Suppressor macrophage (primary cell): ENCODE measurements at regions not wholly inside any gene's neighbourhood (a gene's known extent, or its start where the extent isn't known, plus 50 kb on each side); places are given as distances from the start of the nearest gene placed in this dataset.
A peak's percentile ranks its signal among the peaks of the same experiment; 100 is the strongest.
"Not testable (repeated sequence)": the region's sequence is repeated elsewhere in the genome, so short reads cannot be mapped to it uniquely, and the experiment has no call there.

Source experiments
- DNase-seq, 4 experiments: peaks; one replicate each; pipeline ENCODE4 v3.0.0-alpha.2; 2020 to 2022

- DNase-seq: not testable (repeated sequence)
Measured at GRCh38 chr17:6373599-6373998, 61.3 kb downstream of the AIPL1 start.

DNA sequence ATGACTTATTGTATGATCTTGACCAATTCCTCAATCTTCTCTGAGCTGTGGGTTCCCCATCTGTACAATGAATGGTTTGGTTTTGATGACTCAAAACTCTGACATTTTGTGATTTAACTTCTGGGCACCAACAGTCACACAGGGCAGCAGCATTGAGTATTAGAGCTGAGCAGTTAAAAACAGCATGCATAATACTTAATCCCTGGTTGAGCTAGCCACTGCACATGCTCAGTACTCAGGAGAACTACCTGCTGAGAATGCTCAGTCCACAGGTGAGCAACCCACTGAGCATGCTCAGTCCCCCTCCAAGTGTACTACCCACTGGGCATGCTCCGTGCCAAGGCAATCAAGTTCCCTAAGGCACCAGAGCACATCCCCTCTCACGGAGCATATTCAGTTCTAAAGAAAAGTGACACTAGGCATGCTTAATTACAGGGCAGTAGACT, 68.7 kb downstream of the AIPL1 start:
- no peak for DNase-seq

DNA sequence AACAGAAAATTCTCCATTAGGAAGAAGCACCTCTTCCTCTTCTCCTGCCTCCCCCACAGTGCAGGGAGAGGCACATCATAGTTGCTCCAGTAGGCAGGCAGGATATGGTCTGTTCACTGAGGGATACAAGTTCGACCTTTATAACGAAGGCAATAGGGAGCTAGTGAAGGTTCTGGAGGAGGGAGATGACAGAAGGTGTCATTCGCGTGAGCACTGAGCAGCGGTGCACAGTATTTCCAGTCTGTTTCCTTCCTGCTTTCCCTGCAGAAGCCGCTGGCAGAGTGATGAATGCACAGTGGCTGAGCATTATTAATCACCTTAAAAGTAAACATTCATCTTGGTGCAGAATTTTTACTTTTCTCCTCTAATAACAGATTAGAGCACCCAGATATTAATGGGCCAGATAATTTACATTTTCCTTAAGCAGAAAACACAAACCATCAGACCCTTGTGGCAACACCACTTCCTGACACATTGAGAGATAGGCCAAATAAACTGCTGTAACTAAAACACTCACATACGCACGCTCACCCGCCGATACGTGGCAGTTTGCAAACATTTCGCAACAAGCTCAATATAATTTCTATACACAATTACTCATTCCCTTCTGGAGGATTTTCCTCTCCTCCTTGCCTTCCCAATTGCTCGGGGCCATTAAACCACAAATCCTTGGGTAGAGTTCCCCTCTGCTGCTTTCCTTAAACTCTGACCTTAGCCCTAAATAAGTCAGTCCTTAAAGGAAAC, 69.5 kb downstream of the AIPL1 start:
- DNase-seq: no peak

DNA sequence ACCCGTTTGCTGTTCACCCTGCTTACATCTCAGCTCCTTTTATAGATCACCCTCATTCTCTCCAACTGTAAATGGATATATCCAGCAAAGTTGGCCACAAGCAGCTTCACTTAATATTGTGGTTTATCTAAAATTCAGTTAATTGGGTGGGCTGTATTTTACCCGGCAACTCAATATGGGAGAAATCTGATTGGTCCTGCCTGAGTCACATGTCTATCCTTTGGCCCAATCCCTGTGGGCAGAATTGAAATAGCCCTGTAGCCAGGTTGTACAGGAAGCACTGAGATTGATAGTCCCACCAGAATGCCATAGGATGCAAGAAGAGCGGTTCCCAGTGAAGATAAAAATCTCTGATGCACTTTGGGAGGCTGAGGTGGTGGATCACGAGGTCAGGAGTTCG, 73.2 kb downstream of the AIPL1 start:
- DNase-seq: peak in 1 of 4 experiments; percentile 5

DNA sequence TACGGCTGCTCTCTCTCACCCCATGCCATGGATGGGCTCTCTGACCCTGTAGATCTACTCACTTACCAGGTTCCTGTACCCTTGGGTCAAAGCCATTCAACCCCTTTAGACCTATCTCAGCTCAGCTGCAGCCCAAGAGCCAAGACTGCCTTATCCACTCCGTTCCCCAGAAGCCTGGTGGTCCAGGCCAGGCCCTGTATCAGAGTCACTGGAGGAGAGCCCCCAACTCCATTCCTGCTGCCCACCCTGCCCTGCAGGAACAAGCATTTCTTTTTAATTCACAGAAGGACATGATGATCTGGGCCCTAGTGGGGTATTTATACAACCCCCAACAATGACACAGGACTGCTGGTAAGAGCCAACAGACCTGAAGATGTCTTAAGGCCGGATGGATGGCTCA, 76.8 kb downstream of the AIPL1 start:
- DNase-seq: no peak

- no peak for DNase-seq
Measured at GRCh38 chr17:6356562-6356961, 78.4 kb downstream of the AIPL1 start.

- DNase-seq: no peak
Measured at GRCh38 chr17:6355196-6355595, 79.7 kb downstream of the AIPL1 start.

DNA sequence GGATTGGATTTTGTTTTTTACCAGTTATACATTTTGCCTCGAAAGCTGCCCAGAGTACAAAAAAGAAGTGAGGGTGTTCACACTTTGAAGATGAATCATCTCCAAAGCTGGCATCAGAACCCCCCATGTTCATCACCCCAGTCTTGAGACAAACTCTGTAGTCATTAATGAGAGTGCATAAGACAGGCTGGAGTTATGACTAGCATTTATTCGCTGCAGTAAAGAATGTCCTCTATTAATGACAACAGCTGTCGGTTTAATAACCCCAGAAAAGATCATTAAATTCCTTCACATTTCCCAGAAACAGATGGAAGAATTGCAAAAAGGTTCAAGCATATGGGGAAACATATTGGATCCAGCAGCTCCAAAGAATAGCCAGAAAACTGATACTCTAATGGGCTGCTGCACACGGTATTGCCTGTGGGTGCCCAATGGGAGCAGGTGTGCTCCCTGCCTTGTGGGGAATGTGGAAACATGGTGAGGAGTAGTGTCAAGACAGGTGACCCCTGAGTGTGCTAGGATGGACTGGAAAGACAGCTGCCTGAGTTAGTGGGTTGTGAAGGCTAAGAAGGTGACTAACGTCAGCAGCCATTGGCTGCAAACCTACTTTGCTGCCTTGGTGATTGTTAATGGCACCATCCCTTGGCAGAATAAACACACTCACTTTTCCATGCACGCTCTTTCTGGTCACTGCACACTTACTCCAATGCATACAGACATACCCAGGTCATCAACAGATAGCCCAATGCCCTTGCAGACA, 81.9 kb downstream of the AIPL1 start:
- DNase-seq: no peak

DNA sequence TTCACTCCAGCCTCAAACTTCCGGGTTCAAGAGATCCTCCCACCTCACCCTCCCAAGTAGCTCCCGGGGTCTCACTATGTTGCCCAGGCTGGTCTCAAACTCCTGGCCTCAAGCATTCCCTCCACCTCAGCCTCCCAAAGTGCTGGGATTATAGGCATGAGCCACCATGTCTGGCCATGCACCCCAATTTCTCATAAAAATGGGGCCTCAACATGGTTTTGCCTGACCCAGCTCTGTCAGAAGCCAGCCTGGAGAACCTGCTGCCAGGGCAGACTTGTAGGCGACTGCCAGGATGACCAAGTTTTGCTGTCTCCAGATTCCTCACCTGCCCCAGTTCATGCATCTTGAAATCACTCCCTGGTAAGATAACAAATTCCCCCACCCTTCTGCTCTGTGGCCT, 82.9 kb downstream of the AIPL1 start:
- no peak for DNase-seq

DNA sequence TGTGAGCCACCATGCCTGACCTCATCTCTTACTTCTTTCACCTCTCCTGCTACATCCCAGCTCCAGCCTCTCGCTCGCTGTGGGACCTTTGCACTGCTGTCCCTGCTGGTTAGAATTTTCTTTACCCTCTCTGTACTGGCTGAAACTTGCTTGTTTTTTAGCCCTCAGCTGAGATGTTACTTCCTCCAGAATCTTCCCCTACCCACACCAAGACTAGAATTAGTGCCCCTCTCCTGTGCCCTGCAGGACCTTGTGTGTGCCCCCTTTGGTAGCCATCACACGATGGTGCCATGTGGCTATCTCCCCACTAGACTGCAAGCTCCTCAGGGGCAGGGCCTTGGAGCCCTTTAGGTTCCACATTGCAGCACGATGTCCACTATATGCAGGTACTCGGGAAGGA, 84.1 kb downstream of the AIPL1 start:
- DNase-seq: no peak

GRCh38 chr17:6348891-6349290, 86.0 kb downstream of the AIPL1 start:
- no peak for DNase-seq

DNA sequence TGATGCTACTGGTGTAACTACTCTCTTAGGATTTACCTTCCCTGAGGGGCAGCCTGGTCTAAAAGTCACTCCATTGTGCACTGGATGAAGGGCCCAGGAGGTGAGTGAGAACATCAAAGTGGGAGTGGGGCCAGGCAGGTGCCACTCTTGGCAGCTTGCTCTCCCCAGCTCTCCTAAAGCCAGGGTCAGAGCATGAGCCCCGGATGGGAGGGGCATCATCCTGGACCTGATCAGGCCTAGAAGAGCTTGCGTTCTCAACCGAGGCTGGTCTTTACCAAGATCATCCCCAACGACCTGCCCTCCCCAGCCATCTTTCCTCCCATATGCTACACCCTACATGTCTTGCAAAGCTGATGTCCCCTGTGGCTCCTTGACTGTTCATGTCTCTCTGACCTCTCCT, 87.1 kb downstream of the AIPL1 start:
- no peak for DNase-seq

GRCh38 chr17:6346986-6347385, 87.9 kb downstream of the AIPL1 start:
- DNase-seq: no peak

GRCh38 chr17:6346156-6346786, 88.7 kb downstream of the AIPL1 start:
- no peak for DNase-seq

GRCh38 chr17:6343736-6344135, 91.2 kb downstream of the AIPL1 start:
- DNase-seq: no peak

- no peak for DNase-seq
Measured at GRCh38 chr17:6343191-6343590, 91.7 kb downstream of the AIPL1 start.

GRCh38 chr17:6340708-6341107, 94.2 kb downstream of the AIPL1 start:
- DNase-seq: no peak

DNA sequence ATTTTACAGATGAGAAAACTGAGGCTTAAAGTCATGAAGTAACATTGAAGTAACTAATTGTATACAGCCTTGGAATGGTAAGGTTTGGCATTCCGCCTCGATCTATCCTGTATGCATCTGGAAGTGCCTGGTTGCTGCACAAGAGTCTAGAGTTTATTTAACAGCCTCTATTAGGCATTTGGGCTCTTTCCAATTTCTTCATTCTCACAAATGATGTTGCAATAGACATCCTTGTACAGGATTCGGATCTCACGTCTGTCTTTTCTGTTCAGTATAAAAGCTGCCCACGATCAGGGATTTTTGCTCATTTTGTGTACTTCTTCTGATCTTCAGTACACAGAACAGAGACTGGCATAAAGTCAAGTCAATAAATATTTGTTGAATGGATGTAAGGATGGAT, 100.5 kb downstream of the AIPL1 start:
- no peak for DNase-seq

- DNase-seq: no peak
Measured at GRCh38 chr17:6330936-6331335, 104.0 kb downstream of the AIPL1 start.

GRCh38 chr17:6328279-6328678, 106.6 kb downstream of the AIPL1 start:
- DNase-seq: no peak

DNA sequence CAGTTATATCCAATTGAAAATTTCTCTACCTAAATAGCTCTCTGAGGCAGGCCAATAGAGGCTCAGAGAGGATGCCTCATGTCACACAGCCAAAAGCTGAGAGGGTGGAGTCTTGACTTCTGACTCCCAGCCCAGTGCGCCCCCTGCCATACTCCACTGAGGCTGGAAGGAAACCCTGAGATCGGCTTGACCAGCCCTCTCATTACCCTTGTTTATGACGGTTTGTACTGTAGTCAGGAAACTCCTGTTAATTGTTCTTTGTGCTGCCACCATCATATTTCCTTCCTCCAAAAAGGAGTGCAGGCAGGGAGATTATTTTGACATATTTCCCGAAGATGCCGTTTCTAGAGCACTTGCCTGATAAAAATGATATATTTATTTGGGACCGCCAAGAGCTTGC, 107.9 kb downstream of the AIPL1 start:
- no peak for DNase-seq

DNA sequence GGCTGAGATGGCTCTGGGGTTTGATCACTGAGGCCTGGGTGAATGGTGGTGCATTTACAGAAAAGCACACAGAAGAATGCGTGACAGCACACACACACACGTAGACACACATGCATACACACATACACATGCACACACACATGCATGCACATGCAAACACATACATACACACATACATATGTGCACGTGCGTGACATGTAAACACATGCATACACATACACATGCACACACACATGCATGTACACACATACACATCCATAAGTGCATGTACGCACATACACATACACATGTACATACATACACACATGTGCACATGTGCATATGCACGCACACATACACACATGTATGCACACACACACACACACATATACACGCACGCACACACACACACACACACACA, 108.4 kb downstream of the AIPL1 start:
- no peak for DNase-seq

- no peak for DNase-seq
Measured at GRCh38 chr17:6325741-6326140, 109.2 kb downstream of the AIPL1 start.

DNA sequence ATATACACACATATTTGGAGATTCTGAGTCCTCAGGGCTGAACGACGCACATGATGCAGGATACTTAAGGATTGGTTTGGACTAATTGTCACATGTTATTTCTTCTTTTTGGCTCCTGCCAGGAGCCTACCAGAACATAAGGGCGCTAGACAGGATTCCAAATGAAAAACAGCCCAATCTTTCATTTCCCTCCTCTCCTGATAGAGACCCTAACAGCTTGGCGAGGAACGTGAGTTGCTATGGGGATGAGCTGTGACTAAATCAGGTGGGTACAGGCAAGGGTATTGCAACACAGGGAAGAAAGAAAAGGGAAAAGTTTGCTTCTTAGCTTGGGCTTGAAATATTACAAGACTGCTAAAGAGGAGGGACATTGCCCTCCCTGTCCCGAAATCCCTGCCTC, 109.9 kb downstream of the AIPL1 start:
- no peak for DNase-seq
